NCI-H2107 treated with DMSO at 0.1 percent for 48 hours (cell line): ENCODE measurements at regions not wholly inside any gene's neighbourhood (a gene's known extent, or its start where the extent isn't known, plus 50 kb on each side); places are given as distances from the start of the nearest gene placed in this dataset.

Source experiments
- DNase-seq: peaks from one replicate; lab custom pipeline; 2025; ENCODE audit not compliant: unreplicated experiment; lab: John Stamatoyannopoulos, UW

DNA sequence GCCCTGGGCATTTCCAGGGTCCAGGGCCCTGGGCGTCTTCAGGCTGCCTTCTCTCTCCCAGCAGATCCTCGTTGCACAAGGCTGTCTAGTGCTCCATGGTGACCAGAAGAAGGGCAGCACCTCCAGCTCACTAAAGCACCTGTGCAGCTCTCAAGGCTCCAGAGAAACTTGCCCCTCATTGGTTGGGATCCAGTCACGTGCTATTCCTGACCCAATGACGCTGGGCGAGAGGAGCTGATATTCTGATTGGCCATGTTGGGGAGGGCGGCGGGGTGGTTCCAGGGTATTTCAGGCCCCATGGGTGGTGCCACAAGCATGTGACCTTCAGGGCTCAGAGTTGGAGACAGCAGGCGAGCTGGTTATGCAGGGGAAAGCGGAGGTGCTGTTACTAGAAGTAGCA, 309.1 kb downstream of the TOX3 start:
- no peak for DNase-seq

DNA sequence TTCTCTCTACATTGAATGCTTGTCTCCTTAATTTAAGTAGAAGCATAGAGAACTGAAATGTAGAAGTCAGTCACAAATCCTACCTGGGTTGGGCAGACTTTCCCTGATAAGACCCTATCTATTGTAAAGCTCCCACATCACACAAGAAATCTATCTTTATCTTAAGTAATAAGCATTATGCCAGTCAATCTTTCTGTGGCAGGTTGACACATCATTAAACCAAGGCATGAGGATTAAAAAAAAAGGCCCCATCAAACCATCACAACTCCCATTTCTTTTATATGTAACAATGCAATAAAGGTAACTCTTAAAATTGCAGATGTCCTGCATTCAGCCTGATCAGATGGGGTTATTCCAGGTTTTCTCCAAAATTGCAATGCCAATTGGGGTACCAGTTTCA, 311.8 kb downstream of the TOX3 start:
- DNase-seq: no peak

DNA sequence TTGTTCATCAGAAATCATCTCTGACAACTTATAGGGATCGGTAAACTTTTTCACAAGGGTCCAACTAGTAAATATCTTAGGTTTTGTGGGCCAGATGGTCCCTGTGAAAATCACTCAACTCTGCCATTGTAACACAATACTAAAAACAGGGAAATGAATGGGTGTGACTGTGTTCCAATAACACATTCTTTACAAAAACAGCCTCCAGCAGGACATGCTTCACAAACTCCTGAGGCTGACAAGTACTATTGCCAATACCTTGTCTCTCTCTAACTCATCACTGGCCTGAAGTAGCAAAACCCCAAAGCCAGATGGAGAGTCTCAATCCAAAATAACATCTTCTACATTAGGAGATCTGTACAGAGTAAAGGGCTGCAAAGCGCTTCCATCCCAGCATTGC, 312.3 kb downstream of the TOX3 start:
- DNase-seq: no peak

DNA sequence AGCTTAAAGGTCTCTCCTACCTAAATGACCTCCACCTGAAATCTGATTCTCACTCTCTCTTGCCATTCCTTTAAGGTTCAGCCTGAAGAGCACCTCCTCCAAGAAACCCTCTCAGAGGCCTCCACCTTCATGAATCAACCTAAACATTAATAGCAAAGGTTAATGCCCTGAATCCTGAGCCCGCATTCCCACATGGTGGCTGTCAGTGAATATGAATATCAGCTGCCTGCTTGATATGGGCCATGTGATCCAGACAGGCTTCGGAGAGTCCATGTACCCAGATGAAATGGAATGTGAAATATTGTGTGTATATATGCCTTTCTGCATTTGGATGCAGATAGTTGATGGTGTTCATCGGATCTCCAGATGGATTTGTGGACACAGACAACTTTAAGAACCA, 317.5 kb downstream of the TOX3 start:
- no peak for DNase-seq

DNA sequence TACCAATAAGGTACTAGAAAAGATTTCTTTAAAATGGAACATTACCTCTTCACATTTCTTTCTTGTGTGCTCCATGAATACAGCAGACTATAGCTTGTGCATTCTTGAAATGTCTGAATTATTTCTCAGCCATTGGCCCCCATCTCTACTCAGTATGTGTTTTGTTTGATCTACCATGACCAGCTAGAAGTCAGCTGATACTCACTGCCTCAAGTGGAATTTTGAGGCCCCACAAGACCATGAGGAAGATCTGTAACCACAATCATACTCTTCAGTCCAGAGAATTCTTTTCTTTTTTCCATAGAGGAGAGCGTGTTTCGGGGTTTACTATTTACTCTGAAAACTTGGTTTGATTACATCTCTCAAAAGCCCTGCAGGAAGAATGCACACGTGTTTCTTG, 319.1 kb downstream of the TOX3 start:
- DNase-seq: no peak

DNA sequence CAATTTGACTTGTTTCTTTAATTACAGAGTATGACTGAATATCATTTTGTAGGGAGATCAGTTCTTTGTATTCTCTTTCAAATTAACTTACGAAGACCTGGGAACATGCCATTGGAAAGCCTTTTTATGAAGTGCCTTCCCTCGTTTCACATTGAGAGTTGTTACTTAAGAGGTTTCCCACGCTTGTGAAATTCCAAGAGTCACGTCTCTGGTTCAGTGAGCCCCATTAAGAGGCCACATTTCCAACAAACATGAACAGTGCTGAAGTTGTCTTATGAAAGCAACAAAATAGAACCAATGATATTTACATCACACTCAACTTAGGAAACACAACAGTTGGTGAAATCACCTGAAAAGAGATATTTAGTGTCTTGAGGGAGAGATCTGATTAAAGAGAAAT, 334.1 kb downstream of the TOX3 start:
- peak; percentile 9 for DNase-seq

DNA sequence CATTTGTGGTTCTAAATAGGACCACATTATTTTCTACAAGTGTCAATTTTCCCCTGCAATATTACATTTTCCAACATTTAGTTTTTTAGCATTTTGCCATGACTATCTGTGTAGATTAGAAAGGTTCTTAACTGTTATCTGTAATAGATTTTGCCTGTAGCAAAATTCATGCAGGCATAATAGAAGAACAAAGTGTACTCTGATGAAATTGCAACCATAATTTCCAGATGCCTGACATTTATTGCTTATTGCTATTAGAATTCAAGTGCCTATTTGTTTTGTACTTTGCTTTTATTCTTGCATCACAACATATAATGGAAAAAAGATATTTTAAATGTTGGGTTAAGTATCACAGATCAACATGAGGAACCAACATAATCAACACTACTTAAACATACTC, 337.7 kb downstream of the TOX3 start:
- DNase-seq: no peak

DNA sequence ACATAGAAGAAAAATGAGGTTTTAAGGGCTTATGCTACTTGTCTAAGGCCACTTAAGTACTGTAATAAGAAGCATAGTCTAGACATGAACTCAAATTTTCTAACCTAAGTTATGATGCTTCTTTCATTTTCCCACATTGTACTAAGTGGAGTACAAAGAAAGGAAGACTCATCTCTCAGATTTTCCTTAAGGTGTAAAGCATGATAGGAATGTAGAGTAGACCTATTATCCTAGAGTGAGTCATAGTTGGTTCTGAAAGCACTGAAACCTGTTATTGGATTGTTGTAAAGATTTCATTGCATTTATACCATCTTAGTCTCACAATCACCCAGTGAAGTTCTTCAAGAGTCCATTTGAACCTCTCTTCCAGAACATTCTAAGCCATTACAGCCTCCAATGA, 343.8 kb downstream of the TOX3 start:
- DNase-seq: no peak

DNA sequence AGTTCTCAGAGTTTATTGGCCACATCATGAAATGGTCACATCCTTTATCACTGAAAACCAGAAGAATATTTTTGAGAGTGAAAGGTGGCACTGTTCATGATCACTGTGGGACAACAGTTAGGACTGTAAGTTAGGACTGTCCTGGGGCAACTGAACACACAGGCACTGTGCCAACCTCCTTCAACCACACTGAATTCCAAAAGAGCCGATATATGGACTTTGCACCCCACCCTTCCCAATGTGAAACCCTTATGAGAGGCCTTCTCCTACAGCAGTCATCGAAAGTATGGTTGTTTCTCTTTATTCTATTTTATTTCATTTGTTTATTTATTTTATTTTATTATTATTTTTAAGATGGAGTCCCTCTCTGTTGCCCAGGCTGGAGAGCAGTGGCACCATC, 353.5 kb downstream of the TOX3 start:
- DNase-seq: no peak

DNA sequence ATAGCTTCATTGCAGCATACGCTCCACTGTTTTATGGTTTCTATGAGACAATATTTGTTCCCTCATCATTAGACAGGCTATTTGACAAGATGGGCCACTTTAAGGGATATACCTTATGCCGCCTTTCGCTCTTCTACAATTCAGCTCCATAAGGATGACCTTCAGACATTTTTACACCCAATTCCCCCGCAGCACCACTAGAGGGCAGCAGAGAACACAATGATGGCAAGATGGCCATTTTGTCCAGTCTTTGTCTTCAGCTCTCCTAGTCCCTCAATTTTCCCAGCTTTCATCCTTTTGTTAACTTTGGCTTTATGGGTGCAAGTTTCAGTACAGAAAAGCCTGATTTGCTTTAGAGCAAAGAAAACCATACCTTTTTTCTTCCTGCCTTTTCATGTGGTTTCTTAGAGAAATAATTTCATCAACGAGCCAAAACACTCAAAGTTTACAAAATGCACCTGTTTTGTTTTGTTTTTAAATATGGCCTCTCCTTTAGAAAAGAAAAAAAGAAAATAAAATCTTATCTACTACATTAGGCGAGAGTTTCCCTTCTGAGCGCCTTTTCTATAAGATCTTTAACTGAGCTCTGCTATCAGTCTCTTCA, 355.3 kb downstream of the TOX3 start:
- DNase-seq: peak; percentile 88

DNA sequence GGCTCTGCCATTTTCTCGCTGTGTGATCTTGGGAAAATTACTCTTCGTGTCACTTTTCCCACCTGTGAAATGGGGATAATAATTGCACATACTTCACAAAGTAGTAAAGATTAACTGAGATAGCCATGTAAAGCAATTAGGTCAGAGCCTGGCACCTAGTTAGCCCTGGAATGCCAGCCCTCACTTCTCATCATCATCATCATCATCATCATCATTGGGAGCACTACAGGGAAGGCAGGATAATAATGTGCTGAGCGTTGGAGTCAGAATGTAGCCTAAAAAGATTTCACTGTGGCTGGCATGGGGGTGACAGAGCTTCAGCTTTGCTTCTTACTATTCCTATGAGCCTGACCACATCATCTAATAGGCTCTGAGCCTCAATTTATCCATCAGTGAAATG, 362.6 kb downstream of the TOX3 start:
- no peak for DNase-seq

DNA sequence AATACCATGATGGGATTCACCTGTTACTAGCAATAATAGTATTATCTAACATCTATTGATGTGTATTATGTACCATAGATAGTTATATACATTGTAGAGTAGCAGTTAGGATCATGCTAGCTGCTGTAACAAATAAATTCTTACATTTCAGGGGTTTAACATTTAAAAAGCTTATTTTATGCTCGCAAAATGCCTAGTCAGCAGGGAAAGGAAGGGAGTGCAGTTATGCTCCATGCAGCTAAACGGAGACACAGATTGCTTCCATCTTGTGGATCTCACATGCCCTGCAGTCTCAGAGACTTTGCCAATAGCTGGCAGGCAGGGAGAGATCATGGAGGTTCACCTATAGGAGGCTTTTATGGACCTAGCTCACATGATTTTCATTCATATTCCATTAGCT, 364.1 kb downstream of the TOX3 start:
- no peak for DNase-seq

DNA sequence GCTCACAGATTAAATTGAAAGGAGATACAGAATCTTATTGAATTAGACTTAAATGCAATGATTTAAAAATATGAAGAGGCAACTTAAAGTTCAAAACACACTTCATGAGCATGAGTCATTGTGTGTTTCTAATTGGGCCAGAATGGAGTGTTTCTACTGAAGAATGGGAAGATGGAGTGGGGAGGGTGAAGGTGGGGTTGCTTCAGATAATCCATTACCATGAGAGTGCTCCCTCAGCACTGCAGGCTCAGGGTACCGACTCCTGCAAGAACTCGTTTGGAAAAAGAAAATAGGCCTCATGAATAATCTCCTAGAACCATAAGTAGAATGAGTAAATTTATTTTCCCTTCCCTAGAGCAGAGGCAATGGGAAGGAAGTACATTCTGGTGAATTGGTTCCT, 372.8 kb downstream of the TOX3 start:
- no peak for DNase-seq

DNA sequence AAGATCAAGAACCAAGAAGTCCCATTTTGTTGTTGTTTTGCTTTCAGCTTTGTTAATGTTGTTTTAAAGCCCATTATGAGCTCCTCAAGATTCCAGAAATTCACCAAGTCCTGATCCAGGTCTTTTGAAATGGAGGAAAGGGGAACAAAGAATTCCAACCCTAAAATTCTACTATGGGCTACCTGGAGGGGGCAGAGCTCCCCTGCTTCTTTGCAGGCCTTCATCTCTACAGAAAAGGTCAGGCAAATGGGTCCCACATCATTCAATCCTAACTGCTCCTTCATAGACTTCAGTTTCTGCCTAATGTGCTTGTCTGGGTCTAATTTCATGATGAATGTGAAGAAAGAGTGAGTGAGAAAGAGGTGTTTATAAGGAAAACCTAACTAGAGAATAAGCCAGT, 375.5 kb downstream of the TOX3 start:
- DNase-seq: no peak

DNA sequence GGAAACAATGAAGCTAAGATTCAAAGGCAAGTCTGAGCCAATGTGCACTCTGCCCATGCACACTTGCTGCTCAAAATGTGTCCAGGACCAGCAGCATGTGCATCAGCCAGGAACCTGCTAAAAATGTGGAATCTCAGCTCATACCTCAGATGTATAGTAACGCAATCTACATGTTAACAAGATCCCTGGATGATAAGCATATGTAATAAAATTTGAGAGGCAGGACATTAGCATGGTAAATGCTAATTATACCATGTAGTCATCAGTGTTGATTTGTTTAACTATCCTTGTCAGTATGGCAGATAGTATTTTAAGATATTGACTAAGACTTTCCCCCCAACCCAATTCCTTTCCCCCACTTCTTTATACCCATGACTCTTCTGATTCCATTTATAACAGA, 379.6 kb downstream of the TOX3 start:
- no peak for DNase-seq

DNA sequence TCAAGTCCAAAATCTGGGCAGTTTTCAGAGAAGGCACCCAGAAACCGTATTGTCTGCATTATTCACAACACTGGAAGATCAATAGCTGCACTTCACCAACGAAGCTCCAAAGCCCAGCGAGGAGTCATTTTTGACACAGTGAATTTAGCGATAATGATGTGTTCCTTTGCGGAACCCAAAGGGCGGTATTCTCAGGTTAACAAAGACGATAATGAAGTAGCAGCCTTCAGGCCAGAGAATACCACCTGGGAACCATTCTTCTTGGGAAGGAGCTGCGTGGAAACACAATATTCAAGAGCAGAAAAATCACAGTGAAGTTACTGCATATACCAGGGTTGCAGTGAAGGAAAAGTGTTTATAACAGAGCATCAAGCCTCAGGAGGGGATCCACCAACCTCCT, 381.0 kb downstream of the TOX3 start:
- no peak for DNase-seq

DNA sequence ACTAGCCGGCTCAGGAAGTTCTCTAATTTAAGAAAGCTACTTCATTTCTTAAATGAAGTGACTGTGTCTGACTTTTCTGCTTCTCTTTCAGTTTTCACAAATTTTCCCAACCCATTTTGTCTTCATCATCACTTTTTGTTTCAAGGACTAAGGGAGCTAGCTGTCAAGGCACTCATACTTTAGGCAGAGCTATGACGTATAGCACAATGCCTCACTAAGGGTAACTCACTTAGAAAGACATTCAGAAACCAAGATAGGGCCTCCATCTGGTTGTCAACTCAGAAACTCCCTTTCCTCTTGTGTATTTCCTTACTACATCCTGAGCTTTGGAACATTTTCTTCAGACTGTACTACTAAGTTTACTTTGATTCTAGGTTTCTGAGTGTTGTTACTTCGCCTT, 397.9 kb downstream of the TOX3 start:
- no peak for DNase-seq

DNA sequence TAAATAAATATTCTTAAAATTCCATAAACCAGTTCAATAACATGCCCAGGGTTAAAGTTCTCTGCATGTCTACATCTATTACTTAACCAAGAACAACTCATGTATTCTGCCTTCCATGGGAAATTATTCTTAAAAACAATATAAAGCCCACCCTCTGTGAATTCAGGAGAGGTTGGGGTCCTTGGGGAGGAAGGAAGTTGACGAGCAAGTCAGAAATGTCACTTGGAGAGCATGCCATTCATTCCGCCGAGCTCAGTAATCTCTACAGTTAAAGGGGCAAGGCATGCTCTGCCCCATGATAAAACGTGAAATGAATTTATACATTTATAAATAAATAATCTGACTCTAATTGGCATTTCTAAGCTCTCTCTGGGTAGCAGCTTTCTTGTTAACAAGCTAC, 405.1 kb downstream of the TOX3 start:
- DNase-seq: no peak

DNA sequence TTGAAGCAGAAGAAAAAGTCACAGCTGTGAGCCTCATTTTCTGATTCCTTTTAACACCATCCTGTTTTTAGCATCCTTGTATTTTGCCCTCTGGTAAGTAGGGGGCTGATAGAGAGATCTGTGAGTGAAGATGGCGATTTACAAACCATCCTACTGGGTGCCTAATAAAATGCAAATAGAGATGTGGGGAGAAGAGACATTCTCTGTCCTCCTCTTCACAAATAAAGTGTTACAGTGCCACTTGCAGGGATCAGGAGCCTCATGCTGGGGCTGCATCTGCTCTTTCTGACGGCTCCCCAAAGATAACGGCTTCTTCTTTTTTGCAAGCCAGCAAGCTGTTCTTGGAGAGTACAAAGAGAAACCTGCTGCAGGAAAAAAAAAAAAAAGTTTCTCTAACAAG, 418.6 kb downstream of the TOX3 start:
- no peak for DNase-seq

DNA sequence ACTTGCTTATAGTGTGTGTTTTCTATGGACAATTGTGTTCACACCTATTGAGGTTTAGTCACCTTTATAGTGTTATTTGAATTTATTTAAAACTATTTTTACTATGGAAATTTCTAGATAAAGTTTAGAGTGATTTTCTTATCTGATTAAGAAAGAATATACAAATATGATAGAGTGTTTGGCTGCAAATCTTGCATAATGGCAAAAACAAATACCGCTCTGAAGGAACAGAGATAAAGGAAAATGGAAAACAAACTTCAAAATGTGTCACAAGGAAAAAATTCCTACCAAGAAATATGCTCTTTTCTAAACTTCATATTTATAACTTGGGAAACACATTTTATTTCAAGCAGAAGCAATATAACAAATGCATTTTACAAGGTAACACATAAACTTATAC, 423.1 kb downstream of the TOX3 start:
- no peak for DNase-seq

DNA sequence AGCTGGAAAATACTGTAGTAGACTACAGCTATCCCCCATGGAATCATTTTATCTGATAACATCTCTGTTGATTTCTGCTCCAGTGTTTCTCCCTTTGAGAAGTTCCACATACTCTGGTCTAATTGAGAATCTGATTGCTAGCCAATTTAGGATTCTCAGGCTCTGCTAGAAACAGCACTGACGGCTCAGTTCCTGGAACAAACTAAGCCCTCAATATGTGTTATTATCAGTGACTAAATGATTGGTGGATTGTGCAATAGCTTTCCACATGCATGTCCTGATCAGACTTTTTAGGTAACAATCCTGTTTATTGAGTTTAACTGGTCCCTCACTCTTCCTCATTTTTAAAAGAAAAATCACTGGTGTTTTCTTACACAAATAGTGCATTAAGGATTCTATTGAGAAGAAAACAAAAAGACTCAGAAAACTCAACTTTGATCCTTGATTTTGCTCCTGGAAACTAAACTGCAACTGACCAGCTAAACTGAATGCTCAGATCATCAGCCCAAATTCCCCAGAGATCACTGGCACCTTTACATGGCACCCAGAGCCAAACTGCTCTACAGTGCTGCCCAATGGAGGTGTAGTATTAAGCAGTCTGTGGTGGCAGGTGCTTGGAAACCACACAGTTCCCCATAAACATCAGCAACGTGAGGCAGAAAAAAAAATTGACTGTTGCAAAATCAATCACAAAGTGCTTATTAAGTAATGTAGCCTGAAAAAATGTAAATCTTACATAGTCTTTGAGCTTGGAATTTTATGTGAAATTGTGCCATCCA, 423.7 kb downstream of the TOX3 start:
- DNase-seq: peak; percentile 20

DNA sequence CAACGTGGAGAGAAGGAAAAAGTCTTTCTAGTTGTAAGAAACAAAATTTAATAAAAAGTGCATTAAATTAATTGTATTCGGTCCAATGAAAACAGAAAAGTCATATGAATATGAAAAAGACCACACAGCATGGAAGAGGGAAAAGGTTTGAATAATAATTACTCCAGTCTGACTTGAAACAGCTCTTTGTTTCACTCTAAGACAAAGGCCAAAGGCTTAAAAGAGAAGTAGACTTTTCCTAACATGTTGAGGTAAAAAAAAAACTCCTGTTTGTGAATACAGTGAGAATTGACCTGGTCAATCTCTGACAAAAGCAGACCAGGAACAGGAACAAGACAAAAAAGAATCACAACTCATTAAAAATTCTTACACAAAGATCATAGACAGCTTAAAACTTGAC, 429.8 kb downstream of the TOX3 start:
- no peak for DNase-seq

DNA sequence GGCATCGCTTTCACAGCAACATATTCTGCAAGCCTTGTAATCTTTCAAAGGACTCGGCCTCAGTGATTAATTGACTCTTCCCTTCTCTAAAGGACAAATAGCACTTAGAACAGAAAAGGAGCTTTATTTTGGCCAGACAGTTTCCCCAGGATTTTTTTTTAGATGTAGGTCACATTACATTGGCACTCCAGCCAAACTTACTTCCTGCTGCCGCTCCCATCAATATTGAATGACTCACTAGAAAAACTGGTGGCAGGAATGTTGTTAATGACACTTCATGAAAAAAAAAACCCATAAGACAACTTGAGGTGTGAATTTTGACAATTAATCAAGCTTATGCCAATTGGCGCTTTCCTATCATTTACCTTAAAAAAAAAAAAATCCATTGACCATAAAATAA, 432.6 kb downstream of the TOX3 start:
- DNase-seq: peak; percentile 64
